H1 (cell line): ENCODE measurements at regions not wholly inside any gene's neighbourhood (a gene's known extent, or its start where the extent isn't known, plus 50 kb on each side); places are given as distances from the start of the nearest gene placed in this dataset.

ENCODE experiments used
- CTCF ChIA-PET: fragments of 300-600 bp; sonication (Branson Sonifier 250); formaldehyde crosslinking; loops from one replicate; lab custom pipeline; 2021; ENCODE audit not compliant: partially characterized antibody; lab: Charles Lee
- POLR2A ChIA-PET: fragments of 300-600 bp; sonication (Branson Sonifier 250); formaldehyde crosslinking; loops from one replicate; lab custom pipeline; 2021; ENCODE audit warnings: inconsistent platforms; ENCODE audit not compliant: partially characterized antibody; lab: Charles Lee
- DNase-seq, 2 experiments: peaks; one replicate each; pipeline versions ENCODE4 v3.0.0 to v3.0.0-alpha.2; 2010 to 2022; ENCODE audit warnings: low spot score in 2 of 2, low read depth in 1 of 2, mixed read lengths in 1 of 2
- FAIRE-seq: peaks from 2 replicates; lab custom pipeline; 2011; peaks lifted over from hg19 to GRCh38; lab: Jason Lieb, UNC
- H2AFZ ChIP-seq: 2 replicates; pipeline ENCODE4 v1.8.1; 2012; ENCODE audit warnings: low read length, inconsistent platforms
- H2AK5ac ChIP-seq: 2 replicates; pipeline ENCODE4 v1.6.1; 2013; ENCODE audit warnings: low read depth, low read length
- H2BK120ac ChIP-seq: replicated peaks from 2 replicates; pipeline ENCODE3; 2013; ENCODE audit warnings: low read depth, low read length, inconsistent platforms
- H2BK12ac ChIP-seq: 2 replicates; pipeline ENCODE4 v1.6.1; 2013; ENCODE audit warnings: low read depth, low read length
- H2BK15ac ChIP-seq: 2 replicates; pipeline ENCODE4 v1.6.1; 2013; ENCODE audit warnings: low read length
- H2BK20ac ChIP-seq: 2 replicates; pipeline ENCODE4 v1.6.1; 2013; ENCODE audit warnings: low read length
- H2BK5ac ChIP-seq: 2 replicates; pipeline ENCODE4 v1.6.1; 2013; ENCODE audit warnings: low read depth, low read length
- H3K14ac ChIP-seq: 2 replicates; pipeline ENCODE4 v1.6.1; 2013; ENCODE audit warnings: inconsistent platforms; ENCODE audit not compliant: insufficient read length
- H3K18ac ChIP-seq: 2 replicates; pipeline ENCODE4 v1.6.1; 2013; ENCODE audit warnings: low read length; ENCODE audit errors: extremely low read depth
- H3K23ac ChIP-seq: 2 replicates; pipeline ENCODE4 v1.6.1; 2013; ENCODE audit warnings: inconsistent platforms; ENCODE audit not compliant: insufficient read length
- H3K23me2 ChIP-seq: 2 replicates; pipeline ENCODE4 v1.6.1; 2013; ENCODE audit warnings: low read depth, low read length
- H3K27ac ChIP-seq: 2 replicates; pipeline ENCODE4 v1.6.1; 2011; ENCODE audit warnings: low read depth, low read length, inconsistent platforms
- H3K27me3 ChIP-seq, 4 experiments: replicated peaks in 1 of 4; 1 replicate in 1 of 4; 2 replicates in 3 of 4; pipeline versions ENCODE4 v1.6.1 to v1.8.1; 2011 to 2013; ENCODE audit warnings: low read length in 3 of 4, mild to moderate bottlenecking in 3 of 4, inconsistent platforms in 2 of 4, mixed read lengths in 2 of 4, moderate library complexity in 1 of 4; ENCODE audit not compliant: control insufficient read depth in 3 of 4, insufficient read depth in 3 of 4; ENCODE audit errors: extremely low read depth in 1 of 4
- H3K36me3 ChIP-seq, 4 experiments: 2 replicates each; pipeline versions ENCODE4 v1.6.1 to v1.8.1; 2011 to 2013; ENCODE audit warnings: mild to moderate bottlenecking in 4 of 4, low read length in 3 of 4, moderate library complexity in 2 of 4, control low read depth in 1 of 4, inconsistent platforms in 1 of 4; ENCODE audit not compliant: insufficient read depth in 4 of 4, control insufficient read depth in 2 of 4
- H3K4ac ChIP-seq: replicated peaks from 2 replicates; pipeline ENCODE3; 2013; ENCODE audit warnings: low read length, low read depth, mixed read lengths, inconsistent platforms; ENCODE audit not compliant: insufficient read length
- H3K4me1 ChIP-seq, 4 experiments: replicated peaks in 1 of 4; 1 replicate in 1 of 4; 2 replicates in 3 of 4; pipeline versions ENCODE4 v1.6.1 to v1.8.1; 2011 to 2013; ENCODE audit warnings: low read length in 3 of 4, inconsistent platforms in 2 of 4, mixed read lengths in 1 of 4; ENCODE audit not compliant: insufficient read depth in 4 of 4, control insufficient read depth in 3 of 4
- H3K4me2 ChIP-seq, 2 experiments: 2 replicates each; pipeline versions ENCODE4 v1.6.1 to v1.8.1; 2011 to 2013; ENCODE audit warnings: low read depth in 2 of 2, low read length in 2 of 2, control low read depth in 1 of 2, inconsistent platforms in 1 of 2, mild to moderate bottlenecking in 1 of 2; ENCODE audit not compliant: insufficient read depth in 1 of 2
- H3K4me3 ChIP-seq, 4 experiments: fragments of 200-600, 300-600 bp in 1 of 4; sonication (generic), shearing (Covaris generic), sonication (Bioruptor Twin) in 1 of 4; 2 replicates each; pipeline versions ENCODE4 v1.5.1 to v1.8.1; 2011 to 2016; ENCODE audit warnings: low read length in 4 of 4, low read depth in 3 of 4, control low read depth in 2 of 4, inconsistent platforms in 2 of 4, mild to moderate bottlenecking in 2 of 4, mixed read lengths in 1 of 4, moderate library complexity in 1 of 4; ENCODE audit not compliant: insufficient read depth in 2 of 4; ENCODE audit errors: extremely low read depth in 1 of 4
- H3K56ac ChIP-seq: replicated peaks from 2 replicates; pipeline ENCODE3; 2013; ENCODE audit warnings: low read depth, mild to moderate bottlenecking, mixed read lengths, low read length, inconsistent platforms; ENCODE audit not compliant: insufficient read length
- H3K79me1 ChIP-seq: 2 replicates; pipeline ENCODE4 v1.6.1; 2013; ENCODE audit warnings: low read depth, low read length, control low read depth
- H3K79me2 ChIP-seq, 2 experiments: 2 replicates each; pipeline versions ENCODE4 v1.6.1 to v1.8.1; 2012 to 2013; ENCODE audit warnings: low read length in 2 of 2, mild to moderate bottlenecking in 2 of 2, inconsistent platforms in 1 of 2; ENCODE audit not compliant: insufficient read depth in 2 of 2, control insufficient read depth in 1 of 2
- H3K9ac ChIP-seq, 4 experiments: replicated peaks in 1 of 4; 1 replicate in 1 of 4; 2 replicates in 3 of 4; pipeline versions ENCODE4 v1.6.1 to v1.8.1; 2011 to 2013; ENCODE audit warnings: low read depth in 3 of 4, low read length in 3 of 4, control low read depth in 2 of 4, mild to moderate bottlenecking in 2 of 4, moderate library complexity in 2 of 4, inconsistent platforms in 1 of 4; ENCODE audit errors: extremely low read depth in 1 of 4
- H3K9me3 ChIP-seq, 2 experiments: 2 replicates each; pipeline versions ENCODE4 v1.6.1 to v1.8.1; 2012 to 2013; ENCODE audit warnings: mild to moderate bottlenecking in 2 of 2, moderate library complexity in 2 of 2, control low read depth in 1 of 2, inconsistent platforms in 1 of 2, low read depth in 1 of 2, low read length in 1 of 2, mixed read lengths in 1 of 2; ENCODE audit not compliant: insufficient read depth in 2 of 2
- H4K20me1 ChIP-seq, 2 experiments: replicated peaks in 1 of 2; 2 replicates each; pipeline versions ENCODE3 to v1.8.1; 2011 to 2013; ENCODE audit warnings: inconsistent platforms in 2 of 2, low read length in 2 of 2, mild to moderate bottlenecking in 1 of 2; ENCODE audit not compliant: insufficient read depth in 2 of 2, control insufficient read depth in 1 of 2
- H4K5ac ChIP-seq: 2 replicates; pipeline ENCODE4 v1.6.1; 2013; ENCODE audit warnings: low read length, low read depth, mixed read lengths, inconsistent platforms; ENCODE audit not compliant: insufficient read length
- H4K8ac ChIP-seq: 2 replicates; pipeline ENCODE4 v1.8.0; 2013; ENCODE audit warnings: mild to moderate bottlenecking, moderate library complexity, low read length, inconsistent platforms; ENCODE audit not compliant: insufficient read depth; ENCODE audit errors: extremely low read depth
- H4K91ac ChIP-seq: replicated peaks from 2 replicates; pipeline ENCODE3; 2013; ENCODE audit warnings: low read length, mixed read lengths, inconsistent platforms; ENCODE audit not compliant: insufficient read length
- KDM1A ChIP-seq: fragments of 200-600, 300-600 bp; sonication (generic); IDR thresholded peaks from 2 replicates; pipeline ENCODE4 v1.7.1; 2016; ENCODE audit warnings: mild to moderate bottlenecking, low read length, borderline replicate concordance
- SIN3A ChIP-seq, 2 experiments: IDR thresholded peaks in 1 of 2; conservative IDR thresholded peaks in 1 of 2; 2 replicates each; pipeline ENCODE4 v1.6.1; 2011 to 2012; ENCODE audit warnings: low read length in 2 of 2, improper control_type of control experiment in 1 of 2, low read depth in 1 of 2, mild to moderate bottlenecking in 1 of 2
- WGBS, 2 experiments: shearing (Covaris generic) in 1 of 2; methylation state at CpG; one replicate each; pipeline versions ENCODE4 v1.1.6 to v1.1.7; 2013 to 2015; ENCODE audit warnings: low lambda C conversion rate in 2 of 2, mixed read lengths in 2 of 2, inconsistent platforms in 1 of 2, low coverage in 1 of 2, missing lambda C conversion rate in 1 of 2; ENCODE audit not compliant: insufficient replicate concordance in 2 of 2, insufficient coverage in 1 of 2, insufficient read length in 1 of 2; ENCODE audit errors: extremely low coverage in 1 of 2, missing lambda C conversion rate in 1 of 2; 5-methylcytosine and 5-hydroxymethylcytosine counted together

GRCh38 chr19:28305513-28305912 lies 907.4 kb downstream of the UQCRFS1 start:
- no peak overlapping the region for H3K18ac ChIP-seq
- no peak overlapping the region for H3K4me2 ChIP-seq
- H3K27ac ChIP-seq: no peak overlapping the region
- ChIA-PET POLR2A (no interaction called here), CTCF (interaction anchor here (0.8 to 1.5 kb wide), 2 partner anchors 62 to 67 kb away, joined by 4 read pairs; no protein-coding TSS in a partner anchor)
- H2BK20ac ChIP-seq: no peak overlapping the region
- no peak overlapping the region for H3K4me3 ChIP-seq
- H3K9me3 ChIP-seq: no peaks in the 10 kb centered on the region
- no peaks in the 10 kb centered on the region for H3K36me3 ChIP-seq
- H3K14ac ChIP-seq: no peak overlapping the region
- H2BK12ac ChIP-seq: no peak overlapping the region
- peaks cover 0 to 2% (median 0%) of the 10 kb centered on the region in 4 experiments; a peak in 1 of 7 replicates for H3K4me1 ChIP-seq
- no peak overlapping the region for H3K56ac ChIP-seq
- H3K79me2 ChIP-seq: no peaks in the 10 kb centered on the region
- no peak overlapping the region for H4K8ac ChIP-seq
- H2BK120ac ChIP-seq: no peak overlapping the region
- H2AFZ ChIP-seq: no peak overlapping the region
- H3K23ac ChIP-seq: no peak overlapping the region
- H2BK5ac ChIP-seq: no peak overlapping the region
- WGBS, 2 experiments: 94% methylated on average over 4 of the region's 4 CpGs; no CpG with 5 or more reads in 1 of the 2 experiments
- no peak overlapping the region for H4K91ac ChIP-seq
- no peak overlapping the region for H3K4ac ChIP-seq
- no peak overlapping the region for H2AK5ac ChIP-seq
- H3K79me1 ChIP-seq: no peaks in the 10 kb centered on the region
- FAIRE-seq: no peak
- no peaks in the 10 kb centered on the region for H3K27me3 ChIP-seq
- DNase-seq: no peak
- H2BK15ac ChIP-seq: no peak overlapping the region
- H4K20me1 ChIP-seq: no peaks in the 10 kb centered on the region
- H3K9ac ChIP-seq: no peak overlapping the region
- H3K23me2 ChIP-seq: no peaks in the 10 kb centered on the region
- no peak overlapping the region for H4K5ac ChIP-seq
- TF ChIP-seq SIN3A (conservative IDR thresholded peaks at IDR 0.05 in 1 of 2, IDR thresholded peaks at IDR 0.05 in 1 of 2; ENCODE audit: low read depth in 1 of 2, low read length in 2 of 2): no peak
- no peak for TF ChIP-seq KDM1A
